ENCODE measurements at regions not wholly inside any gene's neighbourhood (a gene's known extent, or its start where the extent isn't known, plus 50 kb on each side); places are given as distances from the start of the nearest gene placed in this dataset.
"Not testable (repeated sequence)": the region's sequence is repeated elsewhere in the genome, so short reads cannot be mapped to it uniquely, and the experiment has no call there.

GRCh38 chr16:26830428-26831127, 236.1 kb upstream of the C16orf82 start:
- DNase-seq (ENCODE audit: extremely low read depth in 1 of 2, low read depth in 1 of 2): no peak

- not testable (repeated sequence) for DNase-seq (ENCODE audit: extremely low read depth in 1 of 2, low read depth in 1 of 2)
Observed at GRCh38 chr16:26836114-26836513, 230.6 kb upstream of the C16orf82 start.

GRCh38 chr16:26838931-26839330, 227.8 kb upstream of the C16orf82 start:
- DNase-seq (ENCODE audit: extremely low read depth in 1 of 2, low read depth in 1 of 2): no peak

GRCh38 chr16:26840691-26841090, 226.0 kb upstream of the C16orf82 start:
- no peak for DNase-seq (ENCODE audit: extremely low read depth in 1 of 2, low read depth in 1 of 2)

- no peak for DNase-seq (ENCODE audit: extremely low read depth in 1 of 2, low read depth in 1 of 2)
Observed at GRCh38 chr16:26856271-26856670, 210.5 kb upstream of the C16orf82 start.

GRCh38 chr16:26856791-26857190, 209.9 kb upstream of the C16orf82 start:
- DNase-seq (ENCODE audit: extremely low read depth in 1 of 2, low read depth in 1 of 2): no peak

- DNase-seq (ENCODE audit: extremely low read depth in 1 of 2, low read depth in 1 of 2): no peak
Observed at GRCh38 chr16:26857371-26857770, 209.4 kb upstream of the C16orf82 start.

GRCh38 chr16:26860506-26860905, 206.2 kb upstream of the C16orf82 start:
- no peak for DNase-seq (ENCODE audit: extremely low read depth in 1 of 2, low read depth in 1 of 2)

GRCh38 chr16:26863931-26864330, 202.8 kb upstream of the C16orf82 start:
- no peak for DNase-seq (ENCODE audit: extremely low read depth in 1 of 2, low read depth in 1 of 2)

GRCh38 chr16:26874318-26874717, 192.4 kb upstream of the C16orf82 start:
- DNase-seq (ENCODE audit: extremely low read depth in 1 of 2, low read depth in 1 of 2): not testable (repeated sequence)

GRCh38 chr16:26877421-26877820, 189.3 kb upstream of the C16orf82 start:
- no peak for DNase-seq (ENCODE audit: extremely low read depth in 1 of 2, low read depth in 1 of 2)

GRCh38 chr16:26885674-26886073, 181.1 kb upstream of the C16orf82 start:
- no peak for DNase-seq (ENCODE audit: extremely low read depth in 1 of 2, low read depth in 1 of 2)

- no peak for DNase-seq (ENCODE audit: extremely low read depth in 1 of 2, low read depth in 1 of 2)
Observed at GRCh38 chr16:26889740-26890139, 177.0 kb upstream of the C16orf82 start.

GRCh38 chr16:26898200-26898599, 168.5 kb upstream of the C16orf82 start:
- DNase-seq (ENCODE audit: extremely low read depth in 1 of 2, low read depth in 1 of 2): no peak

- no peak for DNase-seq (ENCODE audit: extremely low read depth in 1 of 2, low read depth in 1 of 2)
Observed at GRCh38 chr16:26901196-26901861, 165.4 kb upstream of the C16orf82 start.

GRCh38 chr16:26901983-26902382, 164.7 kb upstream of the C16orf82 start:
- DNase-seq (ENCODE audit: extremely low read depth in 1 of 2, low read depth in 1 of 2): no peak

GRCh38 chr16:26905336-26905735, 161.4 kb upstream of the C16orf82 start:
- no peak for DNase-seq (ENCODE audit: extremely low read depth in 1 of 2, low read depth in 1 of 2)

GRCh38 chr16:26909623-26910022, 157.1 kb upstream of the C16orf82 start:
- DNase-seq (ENCODE audit: extremely low read depth in 1 of 2, low read depth in 1 of 2): no peak

GRCh38 chr16:26911436-26911835, 155.3 kb upstream of the C16orf82 start:
- no peak for DNase-seq (ENCODE audit: extremely low read depth in 1 of 2, low read depth in 1 of 2)

- no peak for DNase-seq (ENCODE audit: extremely low read depth in 1 of 2, low read depth in 1 of 2)
Observed at GRCh38 chr16:26913851-26914250, 152.9 kb upstream of the C16orf82 start.

GRCh38 chr16:26930786-26931581, 135.7 kb upstream of the C16orf82 start:
- no peak for DNase-seq (ENCODE audit: extremely low read depth in 1 of 2, low read depth in 1 of 2)

- no peak for DNase-seq (ENCODE audit: extremely low read depth in 1 of 2, low read depth in 1 of 2)
Observed at GRCh38 chr16:26950636-26951035, 116.1 kb upstream of the C16orf82 start.
